ENCODE measurements at regions not wholly inside any gene's neighbourhood (a gene's known extent, or its start where the extent isn't known, plus 50 kb on each side); places are given as distances from the start of the nearest gene placed in this dataset.
A peak's percentile ranks its signal among the peaks of the same experiment; 100 is the strongest.
"Not testable (repeated sequence)": the region's sequence is repeated elsewhere in the genome, so short reads cannot be mapped to it uniquely, and the experiment has no call there.

DNA sequence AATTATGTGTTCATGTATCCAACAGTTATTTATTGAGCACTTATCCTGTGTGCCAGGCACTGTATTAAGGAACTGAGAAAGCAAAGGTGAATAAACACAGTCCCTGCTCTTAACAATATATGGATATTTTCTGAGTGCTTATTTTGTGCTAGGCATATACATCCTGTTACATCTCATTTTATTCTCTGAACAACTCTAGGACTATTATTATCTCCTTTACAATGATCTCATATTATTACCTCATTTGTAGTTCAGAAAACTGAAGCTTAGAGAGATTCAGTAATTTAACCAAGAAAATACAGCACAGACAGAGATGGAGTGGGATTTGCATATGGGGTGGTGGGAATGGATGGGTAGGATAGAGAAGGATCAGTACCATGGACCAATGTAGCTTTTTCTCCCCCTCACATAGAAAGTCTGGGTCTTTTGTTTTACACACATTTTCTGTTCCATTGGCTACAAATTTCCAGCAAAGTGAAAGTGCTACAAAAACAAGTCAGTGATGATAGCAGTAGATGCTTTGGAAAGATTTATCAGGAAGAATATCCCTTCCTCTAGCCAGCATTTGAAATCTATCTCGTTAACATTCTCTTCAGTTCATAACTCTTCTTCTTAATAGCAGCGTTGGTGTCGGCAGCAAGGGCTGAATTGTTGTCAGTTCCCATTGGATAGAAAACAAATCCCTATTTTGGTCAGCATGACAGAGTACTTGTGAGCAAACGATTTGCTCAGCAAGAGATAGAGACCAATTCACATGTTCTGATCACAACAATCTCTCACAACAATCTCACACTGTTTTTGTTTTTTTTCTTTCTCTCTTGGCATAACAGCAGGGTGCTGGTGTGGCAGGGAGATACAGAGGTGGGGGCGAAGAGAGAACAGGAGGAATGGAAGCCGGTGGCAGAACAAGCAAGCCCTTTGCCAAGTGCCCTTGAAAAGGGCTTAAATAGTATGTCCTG, 102.2 kb upstream of the KCTD1 start:
- DNase-seq (ENCODE audit: low read depth) = no peak

DNA sequence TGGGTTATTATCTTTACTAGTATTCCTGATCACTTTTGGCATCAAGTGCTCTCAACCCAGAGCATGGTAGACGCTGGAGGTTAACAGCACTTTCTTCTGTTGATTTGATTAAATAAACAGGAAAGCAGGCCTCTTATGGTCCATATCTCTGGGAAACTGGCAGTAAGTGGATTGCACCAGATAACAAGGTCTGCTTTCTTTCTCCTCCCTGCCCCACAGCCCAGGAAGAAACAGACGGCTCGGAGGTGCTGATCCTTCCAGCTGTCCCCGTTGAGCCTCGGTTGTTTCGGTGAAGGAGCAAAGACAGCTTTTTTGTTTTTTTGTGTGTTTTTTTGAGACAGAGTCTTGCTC, 100.8 kb upstream of the KCTD1 start:
- no peak for DNase-seq (ENCODE audit: low read depth)

DNA sequence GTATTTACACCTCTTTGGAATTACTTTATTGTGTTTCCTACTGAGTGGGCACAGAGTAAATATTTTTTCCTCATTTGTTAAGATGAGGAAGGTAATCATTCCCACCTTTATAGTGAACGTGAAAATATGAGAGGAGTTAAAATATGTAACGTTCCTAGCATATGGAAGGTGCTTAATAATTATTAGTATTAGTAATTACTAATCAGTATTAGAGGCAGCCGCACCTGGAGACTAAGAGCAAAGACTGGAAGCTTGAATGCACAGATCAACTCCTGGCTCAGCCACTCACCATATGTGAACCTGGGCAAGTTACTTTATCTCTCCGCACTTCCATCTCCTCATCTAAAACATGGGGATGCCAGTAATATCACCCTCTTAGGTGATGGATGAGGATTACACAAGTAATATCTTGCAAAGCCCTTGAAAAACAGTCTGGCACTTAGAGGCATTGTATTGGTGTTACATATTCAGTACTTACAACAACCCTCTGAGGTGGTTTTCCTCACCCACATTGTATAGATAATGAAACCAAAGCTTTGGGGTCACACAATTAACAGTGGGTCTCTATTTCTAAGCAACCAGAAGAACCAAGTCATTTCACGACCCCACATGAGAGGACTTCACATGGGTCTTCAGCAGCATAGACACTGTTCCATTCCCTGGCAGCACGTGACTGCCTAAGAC, 100.3 kb upstream of the KCTD1 start:
- no peak for DNase-seq (ENCODE audit: low read depth)

DNA sequence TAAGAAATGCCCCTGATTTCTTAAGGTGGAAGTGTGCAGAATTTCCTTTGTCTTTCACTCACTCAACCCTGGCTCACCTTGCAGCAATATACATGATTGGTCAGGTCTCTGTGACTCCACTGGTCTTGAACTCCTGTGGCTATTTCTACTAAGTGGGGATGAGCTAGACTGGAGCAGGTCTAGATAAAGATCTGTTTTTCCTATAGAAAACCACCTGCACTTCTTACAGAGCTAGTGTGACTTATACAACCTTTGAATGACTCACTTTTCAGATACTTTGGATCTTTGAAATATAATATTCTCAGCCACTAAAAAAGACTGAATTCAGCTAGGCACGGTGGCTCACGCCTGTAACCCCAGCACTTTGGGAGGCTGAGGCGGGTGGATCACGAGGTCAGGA, 98.5 kb upstream of the KCTD1 start:
- no peak for DNase-seq (ENCODE audit: low read depth)

DNA sequence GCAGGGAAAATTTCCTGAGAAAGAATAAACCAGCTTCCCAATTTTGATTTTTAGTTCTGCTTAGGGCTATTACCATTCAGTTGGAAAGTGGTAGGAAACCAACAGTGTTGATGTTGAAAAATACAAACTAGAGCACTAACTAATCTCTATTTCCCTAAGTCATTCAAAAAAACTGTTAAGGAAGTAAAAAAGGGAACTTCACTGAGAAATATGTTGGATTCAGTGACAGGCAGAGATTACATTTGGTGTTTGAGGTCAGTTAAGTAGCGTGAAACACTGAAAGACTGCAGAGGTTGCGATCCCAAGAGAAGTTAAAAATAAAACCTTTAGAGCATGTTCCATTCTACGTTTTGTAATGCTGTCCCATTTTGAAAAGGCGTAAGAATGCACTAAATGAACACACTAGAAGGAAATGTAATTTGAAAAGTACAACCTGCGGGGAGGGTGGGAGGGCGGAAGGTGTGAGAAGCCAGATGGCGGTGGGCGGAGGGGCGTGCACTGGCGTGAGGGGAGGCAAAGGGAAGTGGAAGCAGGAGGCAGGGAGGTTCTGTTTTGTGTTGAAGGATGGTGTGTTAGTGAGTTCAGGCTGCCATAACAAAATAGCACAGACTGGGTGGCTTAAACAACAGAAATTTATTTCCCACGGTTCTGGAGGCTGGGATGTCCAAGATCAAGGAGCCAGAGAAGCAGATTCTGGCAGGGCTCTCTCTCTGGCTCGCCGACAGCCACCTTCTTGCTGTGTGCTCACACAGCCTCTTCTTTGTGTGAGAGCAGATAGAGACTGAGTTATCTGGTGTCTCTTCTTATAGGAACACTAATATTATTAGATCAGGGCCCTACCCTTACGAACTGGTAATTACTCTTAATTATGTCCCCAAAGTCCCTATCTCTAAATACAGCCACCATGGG, 94.3 kb upstream of the KCTD1 start:
- DNase-seq (ENCODE audit: low read depth) = no peak

DNA sequence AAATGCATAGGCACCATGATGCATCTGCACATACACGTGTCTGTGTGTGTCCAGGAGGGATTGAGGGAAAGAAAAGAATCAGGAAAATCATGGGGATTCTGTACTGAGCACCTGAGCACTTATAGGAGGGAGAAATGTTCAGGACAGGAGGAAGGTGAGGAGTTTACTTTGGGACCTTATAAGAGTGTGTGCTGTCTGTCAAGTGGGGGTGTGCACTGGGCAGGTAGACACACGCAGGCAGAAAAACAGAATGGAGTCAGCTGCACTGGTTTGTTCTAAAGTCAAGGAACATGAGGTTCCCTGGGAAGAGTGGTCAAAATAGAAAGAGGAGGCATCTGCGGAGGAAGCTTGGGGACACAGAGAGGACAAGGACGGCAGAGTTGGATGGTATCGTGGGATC, 92.2 kb upstream of the KCTD1 start:
- no peak for DNase-seq (ENCODE audit: low read depth)

DNA sequence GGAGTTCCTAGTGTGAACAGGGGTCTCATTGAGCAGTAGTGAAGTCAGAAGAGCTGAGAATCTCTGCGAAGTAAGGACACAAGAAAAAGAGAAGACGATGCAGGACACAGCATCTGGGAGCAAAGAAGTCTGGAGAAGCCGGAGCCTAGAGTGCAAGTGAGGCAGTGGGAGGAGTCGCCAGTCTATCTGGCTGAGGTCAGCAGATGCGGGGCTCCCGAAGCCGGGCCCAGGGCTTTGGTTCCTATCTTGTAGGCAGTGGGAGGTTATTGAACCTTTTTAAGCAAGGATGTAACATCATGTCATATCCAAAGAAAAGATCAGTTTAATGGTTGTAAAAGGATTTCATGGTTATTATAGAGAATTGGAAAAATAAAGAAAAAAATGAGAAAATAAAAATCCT, 90.8 kb upstream of the KCTD1 start:
- no peak for DNase-seq (ENCODE audit: low read depth)

DNA sequence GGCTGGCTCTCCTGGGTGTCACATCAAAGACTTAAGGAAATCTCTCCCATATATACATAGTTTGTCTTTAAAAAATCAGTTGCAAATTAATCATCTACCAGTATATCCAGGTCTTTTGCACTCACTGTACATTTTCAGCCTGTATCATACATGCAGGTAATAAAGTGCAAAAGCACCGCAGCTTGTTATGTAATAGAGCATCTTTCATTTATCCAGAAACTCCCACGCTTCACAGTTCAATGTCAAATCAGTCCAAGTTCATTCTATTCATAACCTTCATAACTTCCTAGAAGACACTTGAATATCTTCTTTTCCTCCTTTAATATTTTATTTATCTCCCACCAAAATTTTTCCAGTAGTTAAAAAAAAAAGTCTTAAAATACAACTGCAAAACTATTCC, 89.6 kb upstream of the KCTD1 start:
- no peak for DNase-seq (ENCODE audit: low read depth)

DNA sequence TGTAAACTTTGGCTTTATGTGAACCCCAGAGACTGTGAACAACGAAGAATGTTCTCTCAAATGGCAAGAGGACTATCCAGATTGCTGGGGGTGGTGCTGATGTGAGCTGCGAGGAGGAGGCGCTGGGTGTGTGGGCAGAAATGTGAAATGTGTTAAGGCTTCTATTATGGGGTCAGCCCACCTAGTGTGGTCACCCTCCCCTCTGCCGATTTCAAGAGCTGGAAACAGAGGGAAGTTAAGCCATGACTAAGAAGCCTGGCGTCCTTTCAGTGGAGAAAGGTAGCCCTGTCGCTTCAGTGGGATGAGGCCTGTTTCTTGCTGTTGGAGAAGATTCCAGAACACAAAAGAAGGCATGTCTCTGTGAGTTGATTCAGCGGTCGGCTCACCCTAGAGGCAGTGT, 89.0 kb upstream of the KCTD1 start:
- DNase-seq (ENCODE audit: low read depth) = no peak

DNA sequence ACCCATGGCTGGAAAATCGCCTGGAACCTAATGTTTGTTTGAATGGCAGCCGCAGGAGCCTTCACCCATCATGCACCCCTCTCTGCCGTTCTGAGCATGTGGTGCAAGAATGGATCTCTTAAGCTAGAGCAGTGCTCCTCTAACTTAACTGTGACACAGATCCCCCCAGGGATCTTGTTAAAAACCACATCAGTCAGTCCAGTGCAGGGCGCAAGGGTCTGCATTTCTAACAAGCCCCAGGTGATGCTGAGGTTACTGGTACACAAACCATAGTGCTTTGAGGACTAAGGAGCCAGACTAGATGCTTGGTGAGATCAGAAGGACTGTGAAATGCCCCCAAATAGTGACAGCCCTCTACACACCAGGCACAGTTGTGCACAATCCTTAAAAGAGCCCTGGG, 87.1 kb upstream of the KCTD1 start:
- no peak for DNase-seq (ENCODE audit: low read depth)

DNA sequence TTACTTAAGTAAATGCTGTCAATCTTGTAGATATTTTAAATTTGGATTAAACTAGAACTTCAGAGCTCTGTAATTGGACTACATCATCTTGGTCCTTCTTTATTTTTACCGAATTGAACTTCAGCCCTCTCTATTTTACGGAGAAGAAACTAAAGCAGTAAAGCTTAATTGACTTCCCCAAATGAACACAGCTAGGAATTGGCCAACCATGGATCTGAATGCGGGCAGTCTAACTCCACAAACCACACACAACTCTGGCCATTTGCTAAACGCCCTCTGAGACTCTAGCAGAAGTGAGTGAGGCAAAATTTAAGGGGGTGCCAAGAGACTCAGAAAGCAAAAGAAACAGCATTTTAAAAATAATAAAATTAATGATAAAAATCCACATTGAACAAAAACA, 86.3 kb upstream of the KCTD1 start:
- no peak for DNase-seq (ENCODE audit: low read depth)

DNA sequence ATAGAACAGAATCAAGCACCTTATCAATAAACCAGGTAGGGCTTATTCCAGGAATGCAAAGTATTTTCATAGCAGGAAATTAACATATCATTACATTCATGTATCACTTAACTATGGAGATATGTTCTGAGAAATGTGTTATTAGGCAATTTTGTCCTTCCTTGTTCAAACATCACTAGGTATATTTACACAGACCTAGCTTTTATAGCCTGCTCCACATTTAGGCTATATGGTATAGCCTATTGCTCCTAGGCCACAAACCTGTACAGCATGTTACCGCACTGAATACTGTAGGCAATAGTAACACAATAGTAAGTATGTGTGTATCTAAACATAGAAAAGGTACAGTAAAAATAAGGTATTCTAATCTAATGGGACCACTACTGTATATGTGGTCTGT, 82.8 kb upstream of the KCTD1 start:
- no peak for DNase-seq (ENCODE audit: low read depth)

DNA sequence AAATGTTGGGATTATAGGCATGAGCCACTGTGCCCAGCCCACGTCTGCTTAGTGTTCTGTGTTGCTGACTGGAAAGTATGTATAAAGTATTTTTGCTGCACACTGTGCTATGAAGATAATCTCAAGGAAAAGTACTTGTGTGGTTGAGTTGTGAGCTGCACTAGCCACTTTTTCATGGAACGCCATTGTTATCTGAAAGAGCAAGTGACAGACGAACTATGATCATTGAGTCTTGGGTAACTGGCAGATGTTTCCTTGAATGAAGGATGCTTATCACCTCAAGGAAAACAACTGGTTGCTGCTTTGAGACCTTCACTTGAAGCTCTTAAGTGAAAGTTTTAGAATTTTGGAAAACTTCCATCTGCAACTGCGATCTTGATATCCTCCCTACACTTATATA, 82.2 kb upstream of the KCTD1 start:
- no peak for DNase-seq (ENCODE audit: low read depth)

DNA sequence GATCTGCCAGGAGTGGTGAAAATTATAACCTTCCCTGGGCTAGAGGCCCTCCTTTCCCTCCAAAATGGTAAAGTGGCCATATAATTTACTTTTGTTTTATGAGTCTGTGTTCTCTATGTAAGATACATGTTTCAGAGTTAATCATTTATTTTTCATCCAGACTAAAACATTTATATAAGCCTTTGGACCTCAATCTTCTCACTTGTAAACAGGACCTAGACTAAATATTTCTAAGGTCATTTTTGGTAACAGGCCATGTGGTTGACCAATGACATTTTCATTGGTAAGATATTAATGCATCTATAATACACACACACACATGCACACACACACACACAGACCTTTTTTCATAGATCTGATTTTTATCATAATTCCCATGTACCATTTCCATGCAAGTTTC, 79.7 kb upstream of the KCTD1 start:
- DNase-seq (ENCODE audit: low read depth) = no peak

DNA sequence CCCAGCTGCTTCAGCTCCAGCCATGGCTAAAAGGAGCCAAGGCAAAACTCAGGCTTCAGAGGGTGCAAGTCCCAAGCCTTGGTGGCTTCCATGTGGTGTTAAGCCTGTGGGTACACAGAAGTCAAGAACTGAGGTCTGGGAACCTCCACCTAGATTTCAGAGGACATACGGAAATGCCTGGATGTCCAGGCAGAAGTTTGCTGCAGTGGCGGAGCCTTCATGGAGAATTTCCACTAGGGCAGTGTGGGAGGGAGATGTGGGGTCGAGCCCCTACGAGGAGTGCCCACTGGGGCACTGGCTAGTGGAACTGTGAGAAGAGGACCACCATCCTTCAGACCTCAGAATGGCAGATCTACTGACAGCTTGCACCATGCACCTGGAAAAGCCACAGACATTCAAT, 76.1 kb upstream of the KCTD1 start:
- no peak for DNase-seq (ENCODE audit: low read depth)

DNA sequence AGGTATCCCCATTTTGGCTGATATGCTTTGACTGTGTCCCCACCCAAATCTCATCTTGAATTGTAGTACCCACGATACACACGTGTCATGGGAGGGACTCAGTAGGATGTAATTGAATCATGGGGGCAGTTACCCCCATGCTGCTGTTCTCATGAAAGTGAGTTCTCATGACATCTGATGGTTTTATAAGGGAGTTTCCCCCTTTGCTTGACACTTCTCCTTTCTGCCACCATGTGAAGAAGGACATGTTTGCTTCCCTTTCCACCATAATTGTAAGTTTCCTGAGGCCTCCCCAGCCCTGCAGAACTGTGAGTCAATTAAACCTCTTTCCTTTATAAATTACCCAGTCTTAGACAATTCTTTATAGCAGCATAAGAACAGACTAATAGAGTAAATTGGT, 75.0 kb upstream of the KCTD1 start:
- not testable (repeated sequence) for DNase-seq (ENCODE audit: low read depth)

DNA sequence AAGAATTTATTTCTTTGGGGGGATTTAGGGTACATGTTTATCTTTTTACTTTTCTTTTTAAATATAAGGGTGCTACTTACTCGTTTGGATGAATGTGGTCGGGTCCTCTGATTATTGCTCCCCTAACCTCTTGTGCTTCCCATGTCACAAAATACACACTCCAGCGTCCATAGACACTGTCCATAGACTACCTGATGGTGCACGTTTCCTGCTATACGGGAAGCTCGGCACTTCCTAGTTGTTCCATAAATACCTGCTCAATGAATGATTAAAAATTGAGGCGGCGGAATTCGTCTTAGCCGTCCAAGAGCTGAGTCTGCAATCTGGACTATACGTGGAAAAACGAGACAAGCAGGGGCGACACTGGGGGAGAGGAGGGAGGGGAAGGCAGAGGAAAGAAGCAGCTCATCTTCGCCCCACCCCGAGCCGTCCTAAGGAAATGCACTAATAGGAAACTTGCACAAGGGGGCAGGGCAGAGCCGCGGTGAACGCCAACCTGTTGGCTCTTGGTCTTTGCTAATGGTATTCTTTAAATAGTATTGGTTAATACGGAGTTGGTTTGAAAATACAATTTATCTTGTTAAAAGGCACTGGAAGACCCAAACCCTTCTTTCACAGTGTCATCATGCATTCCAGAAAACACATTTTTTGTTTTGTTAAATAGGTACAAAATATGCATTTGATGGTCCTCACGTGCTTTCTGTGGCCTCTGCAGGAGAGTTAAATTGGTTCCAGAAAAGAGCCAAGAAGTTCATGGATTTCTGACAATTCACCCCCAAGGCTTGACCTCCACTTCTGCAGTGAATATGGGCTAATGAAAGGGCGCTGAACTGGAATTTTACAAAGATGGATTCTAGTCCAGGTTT, 73.0 kb upstream of the KCTD1 start:
- DNase-seq (ENCODE audit: low read depth) = no peak

DNA sequence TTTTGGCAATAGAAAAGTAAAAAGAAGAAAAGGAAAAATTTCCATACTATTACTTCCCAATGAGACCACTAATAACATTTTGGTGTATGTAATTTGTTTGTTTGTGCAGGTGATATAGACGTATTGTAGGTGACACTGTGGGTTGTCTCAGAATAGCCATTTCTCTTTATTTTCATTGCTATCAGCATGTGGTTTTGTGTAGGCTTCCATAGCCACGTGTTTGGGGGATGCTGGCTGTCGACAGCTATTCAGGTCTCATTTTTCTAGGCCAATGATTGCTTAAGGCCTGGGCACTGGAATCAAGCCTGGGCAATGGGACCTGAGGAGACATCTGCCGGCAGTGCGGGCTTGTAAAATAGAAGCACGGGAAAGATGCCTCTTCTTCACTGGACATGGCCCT, 71.0 kb upstream of the KCTD1 start:
- no peak for DNase-seq (ENCODE audit: low read depth)

DNA sequence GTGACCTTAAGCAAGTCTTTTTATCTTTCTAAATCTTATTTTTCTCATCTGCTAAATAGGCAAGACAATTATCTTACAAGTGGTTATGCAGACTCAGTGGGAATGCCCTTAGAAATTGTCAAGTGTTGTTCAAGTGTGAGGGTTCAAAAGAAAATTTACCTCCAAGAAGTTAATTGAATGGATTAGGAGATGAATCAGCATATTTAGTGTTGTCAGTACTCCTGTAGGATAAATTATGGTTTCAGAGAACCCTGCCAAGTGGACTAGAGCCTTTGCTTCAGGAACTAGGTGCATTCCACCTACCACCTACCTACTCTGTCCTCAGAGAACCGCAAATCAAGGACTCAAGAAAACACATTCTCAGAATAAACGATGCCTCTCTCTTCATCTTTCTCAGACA, 69.8 kb upstream of the KCTD1 start:
- no peak for DNase-seq (ENCODE audit: low read depth)

DNA sequence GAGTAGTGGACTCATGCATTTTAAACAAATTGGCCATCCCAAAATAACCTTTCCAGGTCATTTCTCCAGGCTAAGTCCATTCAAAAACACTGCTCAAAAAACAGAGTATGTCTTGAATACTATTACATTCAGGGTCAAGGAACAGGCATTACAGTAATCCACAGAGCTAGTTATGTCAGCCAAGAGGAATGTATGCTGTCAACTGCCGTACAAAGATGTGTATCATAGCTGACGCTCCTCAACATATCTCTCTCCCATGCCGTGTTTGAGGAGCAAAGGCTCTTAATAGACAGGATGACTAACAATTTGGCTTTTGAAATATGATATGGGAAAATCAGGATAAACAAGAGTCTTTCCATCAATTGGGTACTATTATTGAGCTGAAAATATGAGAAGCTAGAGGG, 68.8 kb upstream of the KCTD1 start:
- DNase-seq (ENCODE audit: low read depth) = peak; percentile 71

DNA sequence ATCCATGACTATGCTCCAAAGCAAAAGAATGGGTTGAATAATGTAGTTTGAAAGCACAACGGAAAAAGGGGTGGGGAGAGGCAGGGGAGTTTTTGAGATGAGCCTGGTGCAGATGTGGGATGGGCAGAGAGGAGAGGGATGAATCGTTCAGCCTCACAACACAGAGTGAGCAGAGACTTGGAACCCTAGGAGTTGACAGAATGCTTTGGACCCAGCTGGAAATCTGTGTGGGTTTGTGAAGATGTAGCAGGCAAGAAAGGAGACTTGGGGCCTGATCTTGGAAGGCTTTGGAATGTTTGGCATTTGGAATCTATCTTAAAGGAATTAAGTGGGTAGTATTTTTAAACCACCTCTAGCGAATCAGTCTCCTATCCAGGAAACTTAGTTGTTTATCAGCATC, 66.0 kb upstream of the KCTD1 start:
- no peak for DNase-seq (ENCODE audit: low read depth)

Measured in GM04503 (cell line).